HG02610 (cell line): ENCODE measurements at regions not wholly inside any gene's neighbourhood (a gene's known extent, or its start where the extent isn't known, plus 50 kb on each side); places are given as distances from the start of the nearest gene placed in this dataset.

Experiments used
- ATAC-seq: cut with Tn5 transposase; IDR thresholded peaks from one replicate; pipeline ENCODE4 v1.9.1; 2021; ENCODE audit warnings: mild to moderate bottlenecking, moderate library complexity; ENCODE audit not compliant: unreplicated experiment

GRCh38 chr7:52285689-52286088, 749.7 kb upstream of the POM121L12 start:
- ATAC-seq: no peak

GRCh38 chr7:52283335-52283734, 752.1 kb upstream of the POM121L12 start:
- no peak for ATAC-seq

- ATAC-seq: no peak
Measured at GRCh38 chr7:52273685-52274610, 761.5 kb upstream of the POM121L12 start.

GRCh38 chr7:52271703-52272102, 763.7 kb upstream of the POM121L12 start:
- no peak for ATAC-seq

- no peak for ATAC-seq
Measured at GRCh38 chr7:52270301-52270700, 765.1 kb upstream of the POM121L12 start.

GRCh38 chr7:52269669-52270068, 765.8 kb upstream of the POM121L12 start:
- ATAC-seq: no peak

GRCh38 chr7:52261057-52261456, 774.4 kb upstream of the POM121L12 start:
- no peak for ATAC-seq

- no peak for ATAC-seq
Measured at GRCh38 chr7:52260046-52260665, 775.3 kb upstream of the POM121L12 start.

- no peak for ATAC-seq
Measured at GRCh38 chr7:52257890-52258289, 777.5 kb upstream of the POM121L12 start.

- no peak for ATAC-seq
Measured at GRCh38 chr7:52254396-52255010, 780.9 kb upstream of the POM121L12 start.

- ATAC-seq: no peak
Measured at GRCh38 chr7:52253953-52254352, 781.5 kb upstream of the POM121L12 start.

GRCh38 chr7:52249741-52250140, 785.7 kb upstream of the POM121L12 start:
- no peak for ATAC-seq

- ATAC-seq: no peak
Measured at GRCh38 chr7:52247518-52247917, 787.9 kb upstream of the POM121L12 start.

GRCh38 chr7:52243685-52244084, 791.7 kb upstream of the POM121L12 start:
- no peak for ATAC-seq

- ATAC-seq: no peak
Measured at GRCh38 chr7:52233248-52233647, 802.2 kb upstream of the POM121L12 start.

- no peak for ATAC-seq
Measured at GRCh38 chr7:52211930-52212329, 823.5 kb upstream of the POM121L12 start.

- no peak for ATAC-seq
Measured at GRCh38 chr7:52209614-52210013, 825.8 kb upstream of the POM121L12 start.

- no peak for ATAC-seq
Measured at GRCh38 chr7:52197221-52197620, 838.2 kb upstream of the POM121L12 start.

- ATAC-seq: no peak
Measured at GRCh38 chr7:52195664-52196063, 839.8 kb upstream of the POM121L12 start.

GRCh38 chr7:52189153-52189778, 846.2 kb upstream of the POM121L12 start:
- no peak for ATAC-seq

- ATAC-seq: no peak
Measured at GRCh38 chr7:52184006-52184703, 851.3 kb upstream of the POM121L12 start.
